ENCODE measurements at regions not wholly inside any gene's neighbourhood (a gene's known extent, or its start where the extent isn't known, plus 50 kb on each side); places are given as distances from the start of the nearest gene placed in this dataset.

DNA sequence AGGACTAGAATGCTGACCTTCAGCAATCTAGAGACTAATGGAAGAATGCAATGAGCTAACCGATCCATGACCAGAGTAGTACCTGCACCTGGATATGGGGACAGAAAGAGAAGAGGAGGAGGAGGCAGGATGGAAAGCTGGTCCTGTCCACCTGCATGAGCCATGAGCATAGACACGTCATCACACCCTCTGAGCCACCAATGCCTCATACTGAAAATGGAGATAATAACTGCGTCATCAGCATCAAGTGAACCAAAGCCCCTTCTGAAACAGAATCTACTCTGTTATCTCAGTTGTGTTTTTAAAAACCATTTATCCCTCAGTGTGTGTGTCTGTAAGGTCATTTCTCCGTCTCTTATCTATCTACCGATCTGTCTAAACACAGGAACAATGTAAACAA is 327.0 kb downstream of the BCL11B start:
- H3K4me1 ChIP-seq (ENCODE audit: insufficient read depth) = peaks cover 12% of the 10 kb centered on the region
- no peaks in the 10 kb centered on the region for H3K27me3 ChIP-seq
- no peaks in the 10 kb centered on the region for H3K36me3 ChIP-seq (replicated peaks; ENCODE audit: insufficient read depth, low read depth)
- H3K27ac ChIP-seq = no peak overlapping the region
- no peak overlapping the region for H2AFZ ChIP-seq
- TF ChIP-seq, protein P1, sequence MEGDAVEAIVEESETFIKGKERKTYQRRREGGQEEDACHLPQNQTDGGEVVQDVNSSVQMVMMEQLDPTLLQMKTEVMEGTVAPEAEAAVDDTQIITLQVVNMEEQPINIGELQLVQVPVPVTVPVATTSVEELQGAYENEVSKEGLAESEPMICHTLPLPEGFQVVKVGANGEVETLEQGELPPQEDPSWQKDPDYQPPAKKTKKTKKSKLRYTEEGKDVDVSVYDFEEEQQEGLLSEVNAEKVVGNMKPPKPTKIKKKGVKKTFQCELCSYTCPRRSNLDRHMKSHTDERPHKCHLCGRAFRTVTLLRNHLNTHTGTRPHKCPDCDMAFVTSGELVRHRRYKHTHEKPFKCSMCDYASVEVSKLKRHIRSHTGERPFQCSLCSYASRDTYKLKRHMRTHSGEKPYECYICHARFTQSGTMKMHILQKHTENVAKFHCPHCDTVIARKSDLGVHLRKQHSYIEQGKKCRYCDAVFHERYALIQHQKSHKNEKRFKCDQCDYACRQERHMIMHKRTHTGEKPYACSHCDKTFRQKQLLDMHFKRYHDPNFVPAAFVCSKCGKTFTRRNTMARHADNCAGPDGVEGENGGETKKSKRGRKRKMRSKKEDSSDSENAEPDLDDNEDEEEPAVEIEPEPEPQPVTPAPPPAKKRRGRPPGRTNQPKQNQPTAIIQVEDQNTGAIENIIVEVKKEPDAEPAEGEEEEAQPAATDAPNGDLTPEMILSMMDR (IDR thresholded peaks at IDR 0.05; ENCODE audit: poor library complexity) = no peak
- no peak for TF ChIP-seq EZH2phosphoT487 (IDR thresholded peaks at IDR 0.05; ENCODE audit: low read depth, severe bottlenecking, unreplicated experiment)
- no peak for TF ChIP-seq EZH2 (IDR thresholded peaks at IDR 0.05; ENCODE audit: borderline replicate concordance)
- no peaks in the 10 kb centered on the region for H3K9me3 ChIP-seq (ENCODE audit: low read depth)
- DNase-seq (ENCODE audit: low spot score) = no peak
- 53% methylated on average over 5 of the region's 5 CpGs for WGBS (ENCODE audit: low lambda C conversion rate, missing lambda C conversion rate)
- H4K20me1 ChIP-seq (ENCODE audit: insufficient read depth, poor library complexity, severe bottlenecking) = no peaks in the 10 kb centered on the region
- H3K4me2 ChIP-seq = no peak overlapping the region
- H3K9me2 ChIP-seq (replicated peaks; ENCODE audit: insufficient read depth) = no peaks in the 10 kb centered on the region
- no peaks in the 10 kb centered on the region for H3K79me2 ChIP-seq
- H3K4me3 ChIP-seq = no peak overlapping the region

DNA sequence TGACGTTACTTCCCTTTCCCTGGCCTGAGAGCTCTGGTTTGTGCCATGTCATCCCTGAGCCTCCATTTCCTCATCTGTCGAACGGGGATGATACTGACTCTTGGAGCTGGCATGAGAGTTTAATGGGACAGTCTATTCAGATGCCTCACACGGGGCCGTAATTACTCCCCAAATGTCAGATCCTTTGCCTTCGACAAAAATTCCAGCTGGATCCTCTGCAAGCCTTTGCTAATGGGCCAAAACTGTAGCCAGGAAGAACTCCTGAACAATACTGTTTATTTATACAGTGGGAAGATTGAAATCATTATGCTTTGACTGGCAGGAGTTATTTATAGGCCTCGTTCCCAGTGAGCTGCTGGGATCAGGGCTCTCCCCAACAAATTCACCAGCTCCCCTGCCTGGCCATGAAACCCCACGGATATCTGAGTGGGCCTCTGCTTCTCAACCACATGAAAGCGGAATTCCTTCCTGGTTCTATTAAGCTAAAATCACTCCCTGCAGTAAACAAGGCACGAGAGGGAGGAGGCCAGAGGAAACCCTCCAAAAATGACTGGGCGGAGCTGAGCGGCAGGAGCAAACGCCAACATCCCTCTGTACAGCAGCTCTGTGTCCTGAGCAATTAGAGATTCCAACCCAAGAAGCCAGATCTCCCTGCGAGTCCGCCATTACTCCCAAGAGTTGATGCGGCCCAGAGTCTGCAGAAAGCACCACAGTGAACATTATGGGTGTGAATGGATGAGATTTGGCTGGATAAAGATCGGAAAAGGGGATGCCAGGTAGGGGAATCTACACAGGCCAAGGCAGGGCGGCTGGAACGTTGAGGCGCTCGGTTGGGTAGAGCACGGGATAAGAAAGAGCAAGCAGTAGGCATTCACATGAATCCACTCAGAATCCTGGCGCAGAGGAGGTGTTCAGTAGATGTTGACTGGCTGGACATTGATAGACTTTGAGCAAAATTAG is 326.1 kb downstream of the BCL11B start:
- H3K4me2 ChIP-seq = no peak overlapping the region
- H4K20me1 ChIP-seq (ENCODE audit: insufficient read depth, poor library complexity, severe bottlenecking) = no peaks in the 10 kb centered on the region
- H3K9me3 ChIP-seq (ENCODE audit: low read depth) = no peaks in the 10 kb centered on the region
- DNase-seq (ENCODE audit: low spot score) = peak; percentile 12
- no peaks in the 10 kb centered on the region for H3K36me3 ChIP-seq (replicated peaks; ENCODE audit: insufficient read depth, low read depth)
- no peak for TF ChIP-seq EZH2 (IDR thresholded peaks at IDR 0.05; ENCODE audit: borderline replicate concordance)
- TF ChIP-seq EZH2phosphoT487 (IDR thresholded peaks at IDR 0.05; ENCODE audit: low read depth, severe bottlenecking, unreplicated experiment) = no peak
- TF ChIP-seq, protein P1 (IDR thresholded peaks at IDR 0.05; ENCODE audit: poor library complexity) = no peak
- peaks cover 12% of the 10 kb centered on the region for H3K4me1 ChIP-seq (ENCODE audit: insufficient read depth)
- no peaks in the 10 kb centered on the region for H3K9me2 ChIP-seq (replicated peaks; ENCODE audit: insufficient read depth)
- no peak overlapping the region for H3K4me3 ChIP-seq
- no peaks in the 10 kb centered on the region for H3K79me2 ChIP-seq
- H3K27me3 ChIP-seq = no peaks in the 10 kb centered on the region
- whole genome bisulfite sequencing (ENCODE audit: low lambda C conversion rate, missing lambda C conversion rate) = 74% methylated on average over 23 of the region's 23 CpGs
- H3K27ac ChIP-seq = peak overlapping the region; percentile 61
- H2AFZ ChIP-seq = no peak overlapping the region

DNA sequence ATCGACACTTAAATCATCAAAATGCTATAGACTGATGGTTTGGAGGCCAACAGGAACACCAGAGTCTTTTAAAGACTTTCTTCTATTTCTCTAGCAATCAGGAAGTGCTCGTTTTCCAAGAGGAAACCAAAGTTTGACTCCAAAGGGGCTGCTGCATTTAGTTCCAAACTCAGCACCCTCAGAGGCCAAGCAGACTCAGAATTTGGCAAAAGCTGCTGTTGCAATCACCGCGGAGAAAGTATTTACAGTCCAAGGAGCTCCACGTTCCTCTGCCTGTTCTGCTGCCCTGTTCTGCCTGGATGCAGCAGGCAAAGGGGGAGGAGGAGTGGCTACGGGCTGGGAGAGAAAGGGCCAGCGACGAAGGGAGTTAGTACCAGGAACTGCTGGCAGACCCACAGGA is 325.1 kb downstream of the BCL11B start:
- peak overlapping the region; percentile 61 for H3K27ac ChIP-seq
- H3K9me2 ChIP-seq (replicated peaks; ENCODE audit: insufficient read depth) = no peaks in the 10 kb centered on the region
- H2AFZ ChIP-seq = no peak overlapping the region
- no peak overlapping the region for H3K4me3 ChIP-seq
- TF ChIP-seq, protein P1 (IDR thresholded peaks at IDR 0.05; ENCODE audit: poor library complexity) = no peak
- TF ChIP-seq EZH2phosphoT487 (IDR thresholded peaks at IDR 0.05; ENCODE audit: low read depth, severe bottlenecking, unreplicated experiment) (no peak), EZH2 (IDR thresholded peaks at IDR 0.05; ENCODE audit: borderline replicate concordance) (no peak)
- H3K4me2 ChIP-seq = peak overlapping the region; percentile 57
- H3K27me3 ChIP-seq = no peaks in the 10 kb centered on the region
- H3K79me2 ChIP-seq = no peaks in the 10 kb centered on the region
- no peaks in the 10 kb centered on the region for H3K9me3 ChIP-seq (ENCODE audit: low read depth)
- no peaks in the 10 kb centered on the region for H4K20me1 ChIP-seq (ENCODE audit: insufficient read depth, poor library complexity, severe bottlenecking)
- H3K4me1 ChIP-seq (ENCODE audit: insufficient read depth) = peaks cover 12% of the 10 kb centered on the region
- no peaks in the 10 kb centered on the region for H3K36me3 ChIP-seq (replicated peaks; ENCODE audit: insufficient read depth, low read depth)
- peak; percentile 47 for DNase-seq (ENCODE audit: low spot score)
- WGBS (ENCODE audit: low lambda C conversion rate, missing lambda C conversion rate) = 51% methylated on average over 8 of the region's 8 CpGs
